Lung (tissue), 11 donors: ENCODE measurements at regions not wholly inside any gene's neighbourhood (a gene's known extent, or its start where the extent isn't known, plus 50 kb on each side); places are given as distances from the start of the nearest gene placed in this dataset.

ENCODE experiments used
- ATAC-seq: fragments of 200-7000 bp; cut with Tn5 transposase; one replicate; pipeline ENCODE4 v1.9.1; 2020; ENCODE audit warnings: moderate number of reproducible peaks; ENCODE audit not compliant: insufficient read depth, low FRiP score
- DNase-seq, 3 donors: peaks; one replicate each; pipeline ENCODE4 v3.0.0-alpha.2; 2013 to 2017
- H3K27ac ChIP-seq, 2 donors: one replicate each; pipeline ENCODE4 v1.5.1; 2013; ENCODE audit warnings: mild to moderate bottlenecking in 2 of 2, moderate library complexity in 2 of 2, control low read depth in 1 of 2, inconsistent platforms in 1 of 2, low read depth in 1 of 2, low read length in 1 of 2
- H3K27me3 ChIP-seq, 3 donors: one replicate each; pipeline ENCODE4 v1.5.1; 2013; ENCODE audit warnings: low read length in 2 of 3; ENCODE audit not compliant: control insufficient read depth in 3 of 3, insufficient read depth in 3 of 3
- H3K36me3 ChIP-seq, 4 donors: one replicate each; pipeline ENCODE4 v1.5.1; 2013; ENCODE audit warnings: low read length in 4 of 4, mild to moderate bottlenecking in 1 of 4, moderate library complexity in 1 of 4; ENCODE audit not compliant: control insufficient read depth in 4 of 4, insufficient read depth in 4 of 4
- H3K4me1 ChIP-seq, 5 donors: one replicate each; pipeline ENCODE4 v1.5.1; 2013; ENCODE audit warnings: low read length in 5 of 5, mild to moderate bottlenecking in 2 of 5, moderate library complexity in 1 of 5; ENCODE audit not compliant: control insufficient read depth in 5 of 5, insufficient read depth in 5 of 5
- H3K4me3 ChIP-seq: one replicate; pipeline ENCODE4 v1.5.1; 2013; ENCODE audit warnings: mild to moderate bottlenecking, control low read depth, moderate library complexity
- H3K9ac ChIP-seq, 2 donors: one replicate each; pipeline ENCODE4 v1.5.1; 2013; ENCODE audit warnings: low read length in 2 of 2, control low read depth in 1 of 2; ENCODE audit not compliant: insufficient read depth in 1 of 2
- H3K9me3 ChIP-seq, 4 donors: one replicate each; pipeline ENCODE4 v1.5.1; 2013; ENCODE audit warnings: low read length in 3 of 4, mild to moderate bottlenecking in 1 of 4, moderate library complexity in 1 of 4; ENCODE audit not compliant: control insufficient read depth in 4 of 4, insufficient read depth in 3 of 4
- CTCF ChIP-seq: IDR thresholded peaks from 2 replicates; pipeline ENCODE4 v1.5.1; 2012; ENCODE audit warnings: mild to moderate bottlenecking; ENCODE audit errors: control extremely low read depth, extremely low read depth
- WGBS, 2 donors: extraction: QIAGEN DNeasy Blood & Tissue Kit; methylation state at CpG; one replicate each; pipeline ENCODE4 v1.1.7; 2013; 5-methylcytosine and 5-hydroxymethylcytosine counted together
- donor health status: control.
- donor health status: control.
- donor health status: Bipolar disorder and iron deficiency.
- donor health status: healthy.
- donor health status: DM: yes; HTN: yes; CAD: no.

DNA sequence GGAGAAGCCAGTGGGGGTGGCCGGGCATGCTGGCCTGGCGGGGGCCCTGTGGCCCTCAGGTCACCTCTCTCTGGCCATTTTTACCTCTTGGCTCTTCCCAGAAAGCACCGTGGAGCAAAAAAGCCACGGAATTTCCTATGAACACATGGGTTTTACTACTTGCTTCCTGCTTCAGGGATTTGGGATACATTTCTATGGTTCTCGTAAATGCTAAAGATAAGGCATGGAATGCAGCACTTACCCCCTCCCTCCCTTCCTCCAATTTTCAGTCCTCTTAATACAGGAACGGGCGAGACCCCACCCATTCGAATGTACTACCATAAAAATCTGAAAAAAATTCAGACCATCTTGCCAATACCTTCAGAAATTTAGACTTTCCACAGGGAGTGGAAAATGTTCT, 279.7 kb downstream of the ARHGAP12 start:
- no peak for ATAC-seq
- no peak for DNase-seq
- Histone ChIP-seq H3K27ac (no peak overlapping the region), H3K9ac (no peak overlapping the region), H3K9me3 (no peaks in the 10 kb centered on the region), H3K36me3 (no peaks in the 10 kb centered on the region), H3K27me3 (no peaks in the 10 kb centered on the region), H3K4me1 (peaks cover 0 to 6% (median 0%) of the 10 kb centered on the region in 5 donors), H3K4me3 (no peak overlapping the region)
- WGBS, 2 donors: 70 to 79% methylated on average over 8 of the region's 8 CpGs
- no peak for TF ChIP-seq CTCF

- H3K9me3 ChIP-seq: no peaks in the 10 kb centered on the region
- no peak for ATAC-seq
- H3K27me3 ChIP-seq: no peaks in the 10 kb centered on the region
- no peak overlapping the region for H3K9ac ChIP-seq
- 72 to 80% methylated on average over 5 of the region's 5 CpGs for WGBS, 2 donors
- no peak overlapping the region for H3K4me3 ChIP-seq
- no peaks in the 10 kb centered on the region for H3K36me3 ChIP-seq
- TF ChIP-seq CTCF: no peak
- H3K27ac ChIP-seq: no peak overlapping the region
- no peak for DNase-seq
- H3K4me1 ChIP-seq: peaks cover 0 to 6% (median 0%) of the 10 kb centered on the region in 5 donors
Measured at GRCh38 chr10:31647861-31648260, 280.8 kb downstream of the ARHGAP12 start.

DNA sequence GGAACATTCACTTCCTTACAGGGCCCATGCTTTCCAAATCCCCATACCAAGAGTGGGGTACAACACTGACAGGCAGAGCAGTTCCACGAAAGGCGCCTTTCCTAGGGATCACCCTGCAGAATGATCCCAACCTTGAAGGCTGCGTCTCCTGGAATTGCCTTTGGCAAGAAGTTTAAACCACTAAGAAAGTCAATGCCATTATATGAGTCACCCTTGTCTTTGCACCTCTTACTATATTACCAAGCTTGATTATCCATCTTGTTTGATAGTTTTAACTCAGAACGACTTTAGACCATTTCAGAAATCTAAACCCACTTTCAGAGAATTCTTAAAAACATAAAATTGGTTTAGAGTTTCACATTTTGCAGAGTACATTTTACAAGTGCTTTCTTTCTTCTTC, 282.1 kb downstream of the ARHGAP12 start:
- no peak for DNase-seq
- Histone ChIP-seq H3K9me3 (peaks cover 0 to 4% (median 0%) of the 10 kb centered on the region in 4 donors), H3K27me3 (no peaks in the 10 kb centered on the region), H3K4me1 (peaks cover 0 to 6% (median 0%) of the 10 kb centered on the region in 5 donors), H3K4me3 (no peak overlapping the region), H3K27ac (no peak overlapping the region), H3K36me3 (no peaks in the 10 kb centered on the region), H3K9ac (no peak overlapping the region)
- ATAC-seq: no peak
- TF ChIP-seq CTCF: no peak
- 96 to 98% methylated on average over 4 of the region's 4 CpGs for WGBS, 2 donors

- H3K27ac ChIP-seq: no peak overlapping the region
- ATAC-seq (no peak), DNase-seq (no peak)
- whole genome bisulfite sequencing, 2 donors: 92 to 97% methylated on average over 6 of the region's 6 CpGs
- H3K9ac ChIP-seq: no peak overlapping the region
- H3K27me3 ChIP-seq: no peaks in the 10 kb centered on the region
- H3K4me3 ChIP-seq: no peak overlapping the region
- TF ChIP-seq CTCF: no peak
- no peaks in the 10 kb centered on the region for H3K36me3 ChIP-seq
- peaks cover 0 to 6% (median 0%) of the 10 kb centered on the region in 5 donors for H3K4me1 ChIP-seq
- H3K9me3 ChIP-seq: peaks cover 0 to 4% (median 0%) of the 10 kb centered on the region in 4 donors
Measured at GRCh38 chr10:31645786-31646185, 282.8 kb downstream of the ARHGAP12 start.
